ENCODE measurements at regions not wholly inside any gene's neighbourhood (a gene's known extent, or its start where the extent isn't known, plus 50 kb on each side); places are given as distances from the start of the nearest gene placed in this dataset.

- H4K20me1 ChIP-seq (ENCODE audit: insufficient read depth, low read length) = no peaks in the 10 kb centered on the region
- no peak overlapping the region for H3K4me3 ChIP-seq (ENCODE audit: low read length)
- no peaks in the 10 kb centered on the region for H3K79me2 ChIP-seq (ENCODE audit: low read length)
- TF ChIP-seq CTCF (IDR thresholded peaks at IDR 0.05; ENCODE audit: low read length) (no peak), EZH2 (optimal IDR thresholded peaks at IDR 0.05; ENCODE audit: low read depth, low read length) (no peak), EZH2phosphoT487 (IDR thresholded peaks at IDR 0.05; ENCODE audit: low read length) (no peak)
- no peaks in the 10 kb centered on the region for H3K4me1 ChIP-seq (ENCODE audit: low read length)
- no peaks in the 10 kb centered on the region for H3K9me2 ChIP-seq (replicated peaks; ENCODE audit: insufficient read depth, low read length)
- H2AFZ ChIP-seq (ENCODE audit: low read length) = no peak overlapping the region
- H3K4me2 ChIP-seq (ENCODE audit: low read depth, low read length) = no peak overlapping the region
- no peaks in the 10 kb centered on the region for H3K9me3 ChIP-seq (replicated peaks; ENCODE audit: insufficient read depth, low read length)
- DNase-seq = no peak
- H3F3A ChIP-seq (ENCODE audit: insufficient read depth, low read length) = no peaks in the 10 kb centered on the region
- H3K27ac ChIP-seq (ENCODE audit: low read length) = no peak overlapping the region
- H3K27me3 ChIP-seq (replicated peaks; ENCODE audit: insufficient read depth, low read length) = no peaks in the 10 kb centered on the region
- H3K9ac ChIP-seq (ENCODE audit: low read length) = no peak overlapping the region
- no peaks in the 10 kb centered on the region for H3K36me3 ChIP-seq (replicated peaks; ENCODE audit: insufficient read depth, low read length)
These were observed 103.1 kb upstream of the MAP9 start for GRCh38 chr4:155479835-155480234.

- Histone ChIP-seq H3K4me3 (ENCODE audit: low read length) (no peak overlapping the region), H3K36me3 (replicated peaks; ENCODE audit: insufficient read depth, low read length) (no peaks in the 10 kb centered on the region), H3K27ac (ENCODE audit: low read length) (no peak overlapping the region), H3K27me3 (replicated peaks; ENCODE audit: insufficient read depth, low read length) (no peaks in the 10 kb centered on the region), H4K20me1 (ENCODE audit: insufficient read depth, low read length) (no peaks in the 10 kb centered on the region), H3K4me2 (ENCODE audit: low read depth, low read length) (no peak overlapping the region), H3K9ac (ENCODE audit: low read length) (no peak overlapping the region), H3K79me2 (ENCODE audit: low read length) (no peaks in the 10 kb centered on the region), H2AFZ (ENCODE audit: low read length) (no peak overlapping the region), H3K9me2 (replicated peaks; ENCODE audit: insufficient read depth, low read length) (no peaks in the 10 kb centered on the region), H3K9me3 (replicated peaks; ENCODE audit: insufficient read depth, low read length) (no peaks in the 10 kb centered on the region), H3K4me1 (ENCODE audit: low read length) (no peaks in the 10 kb centered on the region), H3F3A (ENCODE audit: insufficient read depth, low read length) (no peaks in the 10 kb centered on the region)
- no peak for TF ChIP-seq EZH2phosphoT487 (IDR thresholded peaks at IDR 0.05; ENCODE audit: low read length)
- no peak for TF ChIP-seq EZH2 (optimal IDR thresholded peaks at IDR 0.05; ENCODE audit: low read depth, low read length)
- TF ChIP-seq CTCF (IDR thresholded peaks at IDR 0.05; ENCODE audit: low read length) = no peak
- DNase-seq = no peak
These were observed 101.6 kb upstream of the MAP9 start for GRCh38 chr4:155478336-155478835.

- Histone ChIP-seq H3K4me2 (ENCODE audit: low read depth, low read length) (no peak overlapping the region), H3K27me3 (replicated peaks; ENCODE audit: insufficient read depth, low read length) (no peaks in the 10 kb centered on the region), H3K9me3 (replicated peaks; ENCODE audit: insufficient read depth, low read length) (no peaks in the 10 kb centered on the region), H2AFZ (ENCODE audit: low read length) (no peak overlapping the region), H3K9ac (ENCODE audit: low read length) (no peak overlapping the region), H3F3A (ENCODE audit: insufficient read depth, low read length) (no peaks in the 10 kb centered on the region), H4K20me1 (ENCODE audit: insufficient read depth, low read length) (no peaks in the 10 kb centered on the region), H3K4me1 (ENCODE audit: low read length) (no peaks in the 10 kb centered on the region), H3K27ac (ENCODE audit: low read length) (no peak overlapping the region), H3K79me2 (ENCODE audit: low read length) (no peaks in the 10 kb centered on the region), H3K4me3 (ENCODE audit: low read length) (no peak overlapping the region), H3K9me2 (replicated peaks; ENCODE audit: insufficient read depth, low read length) (no peaks in the 10 kb centered on the region), H3K36me3 (replicated peaks; ENCODE audit: insufficient read depth, low read length) (no peaks in the 10 kb centered on the region)
- no peak for TF ChIP-seq EZH2 (optimal IDR thresholded peaks at IDR 0.05; ENCODE audit: low read depth, low read length)
- no peak for DNase-seq
These were observed 98.0 kb upstream of the MAP9 start for GRCh38 chr4:155474758-155475157.

DNA sequence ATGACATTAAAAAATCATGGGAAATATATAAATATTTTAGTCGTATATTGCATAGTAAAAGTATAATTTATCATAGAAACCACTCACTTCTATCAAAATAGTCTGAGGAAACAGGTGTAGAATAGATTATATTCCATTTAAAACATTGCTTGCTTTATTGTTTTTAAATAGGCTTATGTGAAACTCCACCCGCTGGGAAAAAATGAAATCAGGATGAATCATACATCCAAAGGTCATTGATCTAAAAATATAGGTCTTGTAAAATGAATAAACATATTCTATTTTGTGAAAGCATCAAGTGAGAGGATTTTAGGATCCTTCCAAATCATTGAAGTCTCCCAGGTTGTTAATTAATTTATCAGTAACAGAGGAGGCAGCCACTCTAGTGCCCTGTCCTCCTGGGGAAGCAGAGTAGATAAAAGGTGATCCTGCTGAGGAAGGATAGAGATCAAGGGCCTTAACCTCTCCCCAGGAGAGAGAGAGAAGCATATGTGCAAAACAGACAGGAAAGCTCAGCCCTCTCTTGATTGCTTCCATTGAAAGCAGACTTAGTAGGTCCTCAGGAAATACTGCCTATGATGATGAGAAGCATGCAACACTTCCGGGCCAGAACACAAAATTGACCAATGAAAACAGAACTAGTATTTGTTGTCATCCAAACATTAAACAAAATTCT is 96.8 kb upstream of the MAP9 start:
- H3K79me2 ChIP-seq (ENCODE audit: low read length) = no peaks in the 10 kb centered on the region
- H3K9me3 ChIP-seq (replicated peaks; ENCODE audit: insufficient read depth, low read length) = no peaks in the 10 kb centered on the region
- no peak overlapping the region for H2AFZ ChIP-seq (ENCODE audit: low read length)
- no peaks in the 10 kb centered on the region for H4K20me1 ChIP-seq (ENCODE audit: insufficient read depth, low read length)
- H3K27me3 ChIP-seq (replicated peaks; ENCODE audit: insufficient read depth, low read length) = no peaks in the 10 kb centered on the region
- H3F3A ChIP-seq (ENCODE audit: insufficient read depth, low read length) = no peaks in the 10 kb centered on the region
- no peak overlapping the region for H3K27ac ChIP-seq (ENCODE audit: low read length)
- H3K9me2 ChIP-seq (replicated peaks; ENCODE audit: insufficient read depth, low read length) = no peaks in the 10 kb centered on the region
- no peak overlapping the region for H3K9ac ChIP-seq (ENCODE audit: low read length)
- H3K4me2 ChIP-seq (ENCODE audit: low read depth, low read length) = no peak overlapping the region
- no peaks in the 10 kb centered on the region for H3K36me3 ChIP-seq (replicated peaks; ENCODE audit: insufficient read depth, low read length)
- TF ChIP-seq EZH2 (optimal IDR thresholded peaks at IDR 0.05; ENCODE audit: low read depth, low read length) (no peak), CTCF (IDR thresholded peaks at IDR 0.05; ENCODE audit: low read length) (no peak), EZH2phosphoT487 (IDR thresholded peaks at IDR 0.05; ENCODE audit: low read length) (no peak)
- DNase-seq = no peak
- no peaks in the 10 kb centered on the region for H3K4me1 ChIP-seq (ENCODE audit: low read length)
- H3K4me3 ChIP-seq (ENCODE audit: low read length) = no peak overlapping the region
